Stimulated activated naive B cell treated with anti-CD40 and anti-IgM and Interleukin-4, amounts not matched to agents 10 μg/mL and 1 μg/mL and 100 μg/mL, for 72 hours (primary cell): ENCODE measurements at regions not wholly inside any gene's neighbourhood (a gene's known extent, or its start where the extent isn't known, plus 50 kb on each side); places are given as distances from the start of the nearest gene placed in this dataset.
"Not testable (repeated sequence)": the region's sequence is repeated elsewhere in the genome, so short reads cannot be mapped to it uniquely, and the experiment has no call there.

Experiments
- ATAC-seq, 2 donors: fragments of 150-1000 bp; cut with Tn5 transposase; replicated peaks; 2 replicates each; pipeline ENCODE4 v1.10.0; 2021; ENCODE audit warnings: moderate library complexity in 1 of 2
- DNase-seq: peaks from one replicate; pipeline ENCODE4 v3.0.0; 2021
- H3K27ac Mint-ChIP-seq: one replicate; pipeline ENCODE4 v1.8.0; 2022; ENCODE audit warnings: mild to moderate bottlenecking, mixed read lengths
- H3K27me3 Mint-ChIP-seq, 2 donors: one replicate each; pipeline ENCODE4 v1.8.0; 2022; ENCODE audit warnings: mixed read lengths in 2 of 2
- H3K36me3 Mint-ChIP-seq, 2 donors: one replicate each; pipeline ENCODE4 v1.8.0; 2022; ENCODE audit warnings: mixed read lengths in 2 of 2, mild to moderate bottlenecking in 1 of 2
- H3K4me1 Mint-ChIP-seq, 2 donors: one replicate each; pipeline ENCODE4 v1.8.0; 2022; ENCODE audit warnings: mixed read lengths in 2 of 2, mild to moderate bottlenecking in 1 of 2
- H3K4me3 Mint-ChIP-seq, 2 donors: one replicate each; pipeline ENCODE4 v1.8.0; 2022; ENCODE audit warnings: mild to moderate bottlenecking in 2 of 2, mixed read lengths in 2 of 2, moderate library complexity in 1 of 2
- H3K9me3 Mint-ChIP-seq, 2 donors: one replicate each; pipeline ENCODE4 v1.8.0; 2022; ENCODE audit warnings: mixed read lengths in 2 of 2, mild to moderate bottlenecking in 1 of 2

GRCh38 chr5:8827696-8828095, 718.2 kb downstream of the SEMA5A start:
- Mint-ChIP-seq H3K4me1 (no peaks in the 10 kb centered on the region), H3K9me3 (peaks cover 0 to 4% of the 10 kb centered on the region in 2 donors), H3K4me3 (no peak overlapping the region), H3K36me3 (no peaks in the 10 kb centered on the region), H3K27ac (no peak overlapping the region), H3K27me3 (no peaks in the 10 kb centered on the region)
- DNase-seq (no peak), ATAC-seq (no peak)

DNA sequence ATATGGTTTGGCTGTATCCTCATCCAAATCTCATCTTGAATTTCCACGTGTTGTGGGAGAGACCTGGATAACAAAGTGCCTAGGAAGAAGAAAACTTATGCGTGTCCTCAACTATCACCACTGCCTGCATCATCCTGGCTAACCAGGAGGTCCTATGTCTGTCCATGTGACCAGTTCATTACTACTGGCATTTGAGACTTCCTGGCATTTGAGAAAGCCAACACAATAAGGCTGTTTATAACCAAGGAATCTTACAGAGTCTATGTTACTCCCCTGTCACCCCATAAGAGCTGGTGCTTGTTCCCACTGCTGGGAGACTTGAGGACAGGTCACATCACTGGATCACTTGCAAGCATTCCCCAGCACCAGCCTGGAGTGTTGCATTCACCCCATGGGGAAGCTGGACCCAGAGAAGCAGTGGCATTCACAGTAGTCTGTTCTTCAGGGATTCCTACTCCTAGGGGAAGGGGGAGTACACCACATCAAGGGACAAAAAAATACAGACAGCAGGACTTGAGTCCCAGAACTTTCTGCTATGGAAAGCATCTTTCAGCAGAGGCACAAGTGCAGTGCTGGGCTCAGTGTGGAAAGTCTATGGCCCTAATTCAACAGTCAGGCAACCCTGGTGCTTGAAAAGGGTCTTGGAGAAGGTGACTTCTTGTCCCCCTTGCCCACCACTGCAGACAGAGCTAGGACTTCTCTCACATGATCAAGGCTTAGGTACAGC, 717.1 kb downstream of the SEMA5A start:
- Mint-ChIP-seq H3K9me3 (peaks cover 0 to 4% of the 10 kb centered on the region in 2 donors), H3K36me3 (no peaks in the 10 kb centered on the region), H3K27ac (no peak overlapping the region), H3K4me3 (no peak overlapping the region), H3K4me1 (no peaks in the 10 kb centered on the region), H3K27me3 (no peaks in the 10 kb centered on the region)
- ATAC-seq (no peak), DNase-seq (no peak)

- Mint-ChIP-seq H3K27ac (no peak overlapping the region), H3K4me1 (no peaks in the 10 kb centered on the region), H3K4me3 (no peak overlapping the region), H3K27me3 (no peaks in the 10 kb centered on the region), H3K36me3 (no peaks in the 10 kb centered on the region), H3K9me3 (peaks cover 0 to 4% of the 10 kb centered on the region in 2 donors)
- ATAC-seq, result no peak
- no peak for DNase-seq
Observed at GRCh38 chr5:8829323-8830029, 716.4 kb downstream of the SEMA5A start.

- Mint-ChIP-seq H3K27ac (no peak overlapping the region), H3K36me3 (no peaks in the 10 kb centered on the region), H3K9me3 (peaks cover 0 to 4% of the 10 kb centered on the region in 2 donors), H3K4me1 (no peaks in the 10 kb centered on the region), H3K27me3 (no peaks in the 10 kb centered on the region), H3K4me3 (no peak overlapping the region)
- no peak for ATAC-seq
- DNase-seq, result no peak
Observed at GRCh38 chr5:8831251-8831650, 714.6 kb downstream of the SEMA5A start.

DNA sequence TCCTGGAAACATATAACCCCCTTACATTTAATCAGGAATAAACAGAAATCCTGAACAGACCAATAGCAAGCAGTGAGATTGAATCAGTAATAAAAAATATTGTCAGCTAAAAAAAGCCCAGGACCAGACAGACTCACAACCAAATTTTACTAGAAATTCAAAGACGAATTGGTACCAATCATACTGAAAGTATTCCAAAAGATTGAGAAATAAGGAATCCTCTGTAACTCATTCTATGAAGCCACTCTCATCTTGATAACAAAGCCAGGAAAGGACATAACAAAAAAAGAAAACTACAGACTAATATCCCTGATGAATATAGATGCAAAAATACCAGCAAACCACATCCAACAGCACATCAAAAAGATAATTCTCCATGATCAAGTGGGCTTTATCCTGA, 714.0 kb downstream of the SEMA5A start:
- H3K27ac Mint-ChIP-seq, result no peak overlapping the region
- DNase-seq (no peak), ATAC-seq (no peak)
- no peaks in the 10 kb centered on the region for H3K27me3 Mint-ChIP-seq
- no peaks in the 10 kb centered on the region for H3K4me1 Mint-ChIP-seq
- peaks cover 0 to 4% of the 10 kb centered on the region in 2 donors for H3K9me3 Mint-ChIP-seq
- H3K36me3 Mint-ChIP-seq, result no peaks in the 10 kb centered on the region
- no peak overlapping the region for H3K4me3 Mint-ChIP-seq

DNA sequence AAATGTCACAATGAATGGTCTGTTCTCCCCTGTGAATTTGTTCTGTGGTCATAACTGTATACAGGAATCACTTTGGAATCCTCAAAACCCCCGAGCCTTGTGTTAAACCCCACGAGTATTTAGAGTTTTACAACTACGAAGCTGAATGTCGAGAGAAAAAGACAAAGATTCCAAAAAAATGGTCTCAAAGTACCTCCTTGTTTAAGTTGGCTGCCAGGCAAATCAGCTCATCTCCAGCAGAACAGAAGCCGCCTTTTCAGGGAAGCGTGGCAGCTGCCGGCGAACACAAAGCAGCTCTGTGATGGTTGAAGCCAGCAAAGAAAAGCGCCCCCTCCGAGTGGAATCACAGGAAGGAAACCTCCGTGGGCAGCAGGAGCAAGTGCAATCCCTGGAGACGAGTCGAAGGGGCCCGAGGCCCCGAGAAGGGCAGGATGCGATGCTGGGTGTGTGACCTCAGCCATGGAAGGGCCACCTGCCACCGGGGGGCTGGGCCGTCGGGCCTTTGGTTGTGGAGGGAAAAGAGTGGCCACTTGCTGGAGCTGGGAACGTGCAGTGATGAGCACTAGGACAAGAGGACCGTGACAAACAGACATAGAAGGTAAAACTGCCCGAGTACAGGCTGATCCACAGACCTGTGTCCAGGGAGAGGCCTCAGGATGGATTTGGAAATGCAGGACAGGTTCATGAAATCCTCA, 706.4 kb downstream of the SEMA5A start:
- DNase-seq, result no peak
- H3K9me3 Mint-ChIP-seq, result peaks cover 4 to 9% of the 10 kb centered on the region in 2 donors
- ATAC-seq, result no peak
- no peak overlapping the region for H3K27ac Mint-ChIP-seq
- no peaks in the 10 kb centered on the region for H3K4me1 Mint-ChIP-seq
- no peak overlapping the region for H3K4me3 Mint-ChIP-seq
- no peaks in the 10 kb centered on the region for H3K36me3 Mint-ChIP-seq
- no peaks in the 10 kb centered on the region for H3K27me3 Mint-ChIP-seq

- Mint-ChIP-seq H3K9me3 (peaks cover 4 to 9% of the 10 kb centered on the region in 2 donors), H3K27me3 (no peaks in the 10 kb centered on the region), H3K4me1 (no peaks in the 10 kb centered on the region), H3K4me3 (no peak overlapping the region), H3K27ac (no peak overlapping the region), H3K36me3 (no peaks in the 10 kb centered on the region)
- ATAC-seq (no peak), DNase-seq (no peak)
Observed at GRCh38 chr5:8840237-8840636, 705.6 kb downstream of the SEMA5A start.

GRCh38 chr5:8840746-8841145, 705.1 kb downstream of the SEMA5A start:
- H3K27me3 Mint-ChIP-seq, H3K27ac Mint-ChIP-seq, H3K4me1 Mint-ChIP-seq, H3K4me3 Mint-ChIP-seq, H3K36me3 Mint-ChIP-seq, DNase-seq, H3K9me3 Mint-ChIP-seq, ATAC-seq: not testable (repeated sequence)

- Mint-ChIP-seq H3K27ac (no peak overlapping the region), H3K9me3 (peaks cover 4 to 8% of the 10 kb centered on the region in 2 donors), H3K27me3 (no peaks in the 10 kb centered on the region), H3K4me1 (no peaks in the 10 kb centered on the region), H3K4me3 (no peak overlapping the region), H3K36me3 (no peaks in the 10 kb centered on the region)
- no peak for DNase-seq
- ATAC-seq, result no peak
Observed at GRCh38 chr5:8842971-8843551, 702.8 kb downstream of the SEMA5A start.

GRCh38 chr5:8843771-8844170, 702.1 kb downstream of the SEMA5A start:
- H3K27me3 Mint-ChIP-seq, result no peaks in the 10 kb centered on the region
- no peaks in the 10 kb centered on the region for H3K36me3 Mint-ChIP-seq
- H3K27ac Mint-ChIP-seq, result no peak overlapping the region
- DNase-seq (no peak), ATAC-seq (no peak)
- no peak overlapping the region for H3K4me3 Mint-ChIP-seq
- H3K4me1 Mint-ChIP-seq, result no peaks in the 10 kb centered on the region
- peaks cover 4 to 9% of the 10 kb centered on the region in 2 donors for H3K9me3 Mint-ChIP-seq

- Mint-ChIP-seq H3K27me3 (no peaks in the 10 kb centered on the region), H3K4me1 (no peaks in the 10 kb centered on the region), H3K27ac (no peak overlapping the region), H3K36me3 (no peaks in the 10 kb centered on the region), H3K4me3 (no peak overlapping the region), H3K9me3 (peaks cover 4 to 9% of the 10 kb centered on the region in 2 donors)
- DNase-seq, result no peak
- no peak for ATAC-seq
Observed at GRCh38 chr5:8844206-8844605, 701.7 kb downstream of the SEMA5A start.

DNA sequence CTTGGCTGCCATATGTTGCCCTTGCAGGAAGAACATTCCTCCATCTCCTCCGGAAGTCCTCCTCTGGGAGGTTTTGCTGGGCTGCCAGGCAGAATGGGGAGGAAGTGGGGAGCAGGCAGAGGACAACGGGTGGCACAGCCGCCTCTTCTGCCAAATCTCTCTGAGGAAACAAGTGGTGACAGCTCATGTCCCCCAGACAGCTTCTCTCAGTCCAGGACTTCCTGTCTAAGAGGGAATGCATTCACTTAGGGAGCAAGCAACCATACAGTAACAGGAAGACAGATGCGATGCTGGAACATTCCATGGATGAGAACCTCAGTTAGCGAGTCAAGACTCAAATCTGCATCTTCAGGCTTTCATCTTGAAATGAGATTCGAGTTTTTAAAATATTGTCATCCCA, 701.0 kb downstream of the SEMA5A start:
- ATAC-seq, result no peak
- H3K9me3 Mint-ChIP-seq, result peaks cover 3 to 7% of the 10 kb centered on the region in 2 donors

DNA sequence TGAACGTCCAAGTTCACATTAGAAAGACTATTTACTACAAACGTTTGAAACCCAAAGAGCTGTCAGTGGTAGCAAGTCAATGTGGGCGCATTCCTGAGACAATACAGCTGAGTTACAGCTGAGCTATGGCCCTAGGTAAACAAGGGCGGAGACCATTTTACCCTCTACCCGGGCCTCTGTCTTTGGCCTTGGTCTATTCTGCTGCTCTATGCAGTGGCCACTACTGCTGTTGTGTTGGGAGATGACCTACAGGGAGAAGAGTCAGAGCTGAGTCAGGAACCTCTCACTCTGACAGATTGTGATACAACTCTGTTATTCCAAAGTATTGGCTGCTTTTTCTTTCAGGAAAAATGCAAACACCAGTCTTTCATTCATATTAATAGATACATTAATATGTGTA, 700.6 kb downstream of the SEMA5A start:
- Mint-ChIP-seq H3K9me3 (peaks cover 0 to 6% of the 10 kb centered on the region in 2 donors), H3K4me3 (no peak overlapping the region), H3K36me3 (no peaks in the 10 kb centered on the region), H3K27ac (no peak overlapping the region), H3K27me3 (no peaks in the 10 kb centered on the region), H3K4me1 (no peaks in the 10 kb centered on the region)
- no peak for ATAC-seq
- no peak for DNase-seq

More for the DNA sequence above, 701.0 kb downstream of the SEMA5A start:
- Mint-ChIP-seq H3K27me3 (no peaks in the 10 kb centered on the region), H3K4me1 (no peaks in the 10 kb centered on the region), H3K36me3 (no peaks in the 10 kb centered on the region), H3K27ac (no peak overlapping the region), H3K4me3 (no peak overlapping the region)
- DNase-seq, result no peak

- H3K27me3 Mint-ChIP-seq, result no peaks in the 10 kb centered on the region
- H3K27ac Mint-ChIP-seq, result no peak overlapping the region
- no peaks in the 10 kb centered on the region for H3K4me1 Mint-ChIP-seq
- no peak for DNase-seq
- H3K4me3 Mint-ChIP-seq, result no peak overlapping the region
- no peaks in the 10 kb centered on the region for H3K36me3 Mint-ChIP-seq
- no peak for ATAC-seq
- peaks cover 0 to 2% of the 10 kb centered on the region in 2 donors for H3K9me3 Mint-ChIP-seq
Observed at GRCh38 chr5:8848366-8848765, 697.5 kb downstream of the SEMA5A start.
